ENCODE measurements at regions not wholly inside any gene's neighbourhood (a gene's known extent, or its start where the extent isn't known, plus 50 kb on each side); places are given as distances from the start of the nearest gene placed in this dataset.
A peak's percentile ranks its signal among the peaks of the same experiment; 100 is the strongest.

- TF ChIP-seq CTCF (IDR thresholded peaks at IDR 0.05; ENCODE audit: low read depth, low read length), result peak; percentile 35
- no peak for DNase-seq (ENCODE audit: extremely low read depth, low read depth)
Observed at GRCh38 chr2:174688079-174688478, 76.2 kb downstream of the CHRNA1 start.

DNA sequence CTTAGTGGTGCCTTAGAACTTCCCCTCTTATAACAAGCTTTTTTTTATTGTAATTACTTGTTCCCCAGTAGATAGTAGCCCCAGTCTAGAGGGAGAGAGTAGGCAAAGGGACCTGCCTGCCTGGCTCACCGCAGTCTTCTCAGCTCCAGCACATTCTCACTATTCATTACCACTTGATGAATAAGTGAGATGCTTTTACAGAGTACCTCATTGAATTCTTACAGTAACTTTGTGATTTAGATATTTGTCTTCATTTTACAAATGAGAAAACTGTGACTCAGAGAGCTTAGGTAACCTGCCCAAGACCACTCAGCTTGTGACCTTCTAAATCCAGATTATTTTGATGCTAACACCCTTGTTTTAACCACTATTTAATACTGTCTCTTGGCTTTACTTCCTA lies 77.8 kb downstream of the CHRNA1 start:
- no peak for TF ChIP-seq CTCF (IDR thresholded peaks at IDR 0.05; ENCODE audit: low read depth, low read length)
- no peak for DNase-seq (ENCODE audit: extremely low read depth, low read depth)

GRCh38 chr2:174683392-174683759 lies 80.9 kb downstream of the CHRNA1 start:
- no peak for DNase-seq (ENCODE audit: extremely low read depth, low read depth)
- peak; percentile 27 for TF ChIP-seq CTCF (IDR thresholded peaks at IDR 0.05; ENCODE audit: low read depth, low read length)

DNA sequence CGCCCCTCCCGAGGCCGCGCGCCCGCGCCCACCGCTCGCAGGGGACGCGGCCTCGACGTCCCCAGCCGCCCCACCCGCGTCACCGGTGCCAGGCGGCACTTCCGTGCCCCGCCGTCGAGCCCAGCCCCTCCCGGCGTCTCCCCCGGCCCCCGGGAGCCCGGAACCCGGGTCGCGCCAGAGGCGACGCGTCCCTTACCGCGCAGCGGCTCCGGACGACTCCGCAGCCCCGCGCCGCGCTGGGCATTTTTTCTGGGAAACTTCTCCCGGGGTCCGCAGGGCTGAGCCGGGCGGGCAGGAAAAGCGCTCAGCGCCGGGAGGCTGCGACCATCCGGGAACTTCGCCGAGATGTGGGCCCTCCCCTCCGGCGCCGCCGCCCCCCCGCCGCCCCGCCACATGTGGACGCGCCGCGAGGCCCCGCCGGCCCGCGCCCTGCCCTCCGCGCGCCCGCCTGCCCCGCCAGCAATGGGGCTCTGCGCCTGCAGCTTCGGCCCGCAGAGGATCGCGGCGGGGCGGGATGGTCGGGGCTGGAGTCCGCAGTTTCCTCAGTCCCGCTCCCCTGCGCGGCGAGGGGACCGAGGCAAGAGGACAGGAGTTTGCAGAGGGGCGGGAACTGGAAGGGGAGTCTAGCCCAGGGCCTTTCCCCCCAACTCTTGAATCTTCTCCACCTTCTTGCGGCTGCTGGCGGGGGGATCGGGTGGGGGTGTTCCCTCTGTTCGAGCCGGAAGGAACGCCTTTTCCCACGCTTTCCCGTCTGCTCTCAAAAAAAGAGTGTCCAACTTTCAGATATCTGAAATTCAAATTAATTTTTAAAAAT lies 81.5 kb downstream of the CHRNA1 start:
- TF ChIP-seq CTCF (IDR thresholded peaks at IDR 0.05; ENCODE audit: low read depth, low read length), result no peak
- DNase-seq (ENCODE audit: extremely low read depth, low read depth), result no peak

GRCh38 chr2:174682007-174682577 lies 82.2 kb downstream of the CHRNA1 start:
- no peak for TF ChIP-seq CTCF (IDR thresholded peaks at IDR 0.05; ENCODE audit: low read depth, low read length)
- DNase-seq (ENCODE audit: extremely low read depth, low read depth), result no peak

DNA sequence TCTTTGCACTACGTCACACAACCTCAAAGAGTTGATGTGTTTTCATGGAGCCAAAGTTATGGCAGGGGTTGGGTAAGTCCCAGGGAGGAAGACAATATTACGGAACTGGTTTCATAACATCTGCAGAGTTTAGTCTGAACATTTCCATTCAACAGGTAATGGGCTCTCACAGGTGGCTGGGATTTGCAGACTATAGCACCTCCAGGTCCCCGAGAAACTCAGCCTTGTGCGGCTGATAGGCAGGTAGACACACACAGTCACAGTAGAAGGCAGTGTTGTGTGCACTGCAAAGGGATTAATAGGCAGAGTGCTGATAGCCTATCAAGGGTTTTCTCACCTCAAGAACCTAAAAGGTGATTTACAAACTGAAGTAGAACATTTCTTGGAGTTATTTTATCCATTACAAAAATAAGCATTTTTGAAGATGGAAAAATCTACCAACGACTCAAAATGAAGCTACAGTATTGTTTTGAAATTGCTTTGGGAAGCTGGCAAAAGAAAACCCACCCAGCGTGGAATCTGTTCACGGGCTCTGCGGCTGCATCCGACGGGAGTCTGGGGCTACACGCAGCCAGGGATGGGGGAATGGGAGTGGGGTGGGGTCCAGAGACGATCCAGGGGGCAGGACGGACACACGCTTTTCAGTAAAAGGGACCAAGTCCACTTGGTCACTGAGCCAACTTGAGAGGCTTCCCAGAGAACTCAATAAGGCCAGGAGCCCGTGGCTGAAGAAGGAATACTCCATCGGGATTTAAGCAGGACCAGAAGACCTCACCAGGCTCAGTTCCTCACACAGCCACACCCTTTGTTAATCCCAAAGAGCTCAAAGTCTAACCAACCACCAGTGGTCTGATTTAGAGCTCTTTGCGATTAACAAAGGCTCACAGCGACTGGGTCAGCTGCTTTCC lies 82.9 kb downstream of the CHRNA1 start:
- no peak for TF ChIP-seq CTCF (IDR thresholded peaks at IDR 0.05; ENCODE audit: low read depth, low read length)

DNA sequence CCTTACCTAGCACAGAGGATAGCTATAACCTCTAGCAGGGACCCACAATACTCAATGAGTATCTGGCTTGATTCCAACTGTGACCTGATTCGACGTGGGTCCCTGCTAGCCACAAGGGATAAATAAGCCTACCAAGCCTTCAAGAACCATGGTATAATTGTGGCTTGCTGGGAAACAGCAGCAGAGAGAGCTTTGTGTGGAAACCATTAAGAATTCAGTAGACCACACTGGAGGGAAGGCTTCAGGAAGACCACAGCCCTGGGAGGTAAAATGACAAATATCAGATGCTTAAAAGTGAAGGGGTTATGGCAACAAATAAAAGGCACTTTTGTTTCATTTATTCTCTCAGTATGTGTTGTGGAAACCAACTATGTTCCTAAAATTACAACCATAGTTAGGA lies 82.6 kb upstream of the WIPF1 start:
- DNase-seq (ENCODE audit: extremely low read depth, low read depth), result no peak
- no peak for TF ChIP-seq CTCF (IDR thresholded peaks at IDR 0.05; ENCODE audit: low read depth, low read length)

More for the DNA sequence above, 82.9 kb downstream of the CHRNA1 start:
- DNase-seq (ENCODE audit: extremely low read depth, low read depth), result no peak

Data from AG09319 (cell line).